HG03097 (cell line): ENCODE measurements at regions not wholly inside any gene's neighbourhood (a gene's known extent, or its start where the extent isn't known, plus 50 kb on each side); places are given as distances from the start of the nearest gene placed in this dataset.

ENCODE experiments used
- ATAC-seq: cut with Tn5 transposase; IDR thresholded peaks from one replicate; pipeline ENCODE4 v1.9.1; 2021; ENCODE audit not compliant: unreplicated experiment, low FRiP score

- ATAC-seq, result no peak
Measured at GRCh38 chr20:39823224-39823623, 861.1 kb downstream of the DHX35 start.

GRCh38 chr20:39822667-39823066, 860.5 kb downstream of the DHX35 start:
- ATAC-seq, result no peak

GRCh38 chr20:39813190-39813829, 851.2 kb downstream of the DHX35 start:
- no peak for ATAC-seq

- ATAC-seq, result no peak
Measured at GRCh38 chr20:39812116-39812515, 850.0 kb downstream of the DHX35 start.

GRCh38 chr20:39810309-39810708, 848.2 kb downstream of the DHX35 start:
- ATAC-seq, result no peak

GRCh38 chr20:39808613-39809012, 846.5 kb downstream of the DHX35 start:
- ATAC-seq, result no peak

GRCh38 chr20:39800548-39800947, 838.4 kb downstream of the DHX35 start:
- ATAC-seq, result no peak

GRCh38 chr20:39800111-39800510, 838.0 kb downstream of the DHX35 start:
- no peak for ATAC-seq

- no peak for ATAC-seq
Measured at GRCh38 chr20:39799366-39799965, 837.3 kb downstream of the DHX35 start.

GRCh38 chr20:39795401-39796272, 833.5 kb downstream of the DHX35 start:
- ATAC-seq, result no peak

GRCh38 chr20:39792334-39792733, 830.2 kb downstream of the DHX35 start:
- ATAC-seq, result no peak

- no peak for ATAC-seq
Measured at GRCh38 chr20:39789411-39789810, 827.3 kb downstream of the DHX35 start.

GRCh38 chr20:39785252-39785917, 823.2 kb downstream of the DHX35 start:
- ATAC-seq, result no peak

GRCh38 chr20:39784693-39785092, 822.5 kb downstream of the DHX35 start:
- no peak for ATAC-seq

- ATAC-seq, result no peak
Measured at GRCh38 chr20:39778847-39779604, 816.9 kb downstream of the DHX35 start.

- ATAC-seq, result no peak
Measured at GRCh38 chr20:39778431-39778830, 816.3 kb downstream of the DHX35 start.

- no peak for ATAC-seq
Measured at GRCh38 chr20:39777610-39778009, 815.5 kb downstream of the DHX35 start.

- ATAC-seq, result no peak
Measured at GRCh38 chr20:39775110-39775509, 813.0 kb downstream of the DHX35 start.

- no peak for ATAC-seq
Measured at GRCh38 chr20:39773380-39774000, 811.3 kb downstream of the DHX35 start.

- ATAC-seq, result no peak
Measured at GRCh38 chr20:39767352-39767751, 805.2 kb downstream of the DHX35 start.
